Smooth muscle cell (in vitro differentiated cells): ENCODE measurements at regions not wholly inside any gene's neighbourhood (a gene's known extent, or its start where the extent isn't known, plus 50 kb on each side); places are given as distances from the start of the nearest gene placed in this dataset.

Experiments
- DNase-seq: peaks from one replicate; lab custom pipeline; 2025; ENCODE audit not compliant: unreplicated experiment; lab: John Stamatoyannopoulos, UW
- H2AFZ ChIP-seq: fragments of 200-600 bp; sonication (generic); 2 replicates; pipeline ENCODE4 v1.6.0; 2016; ENCODE audit warnings: antibody characterized with exemption, low read depth, mild to moderate bottlenecking
- H3F3A ChIP-seq: fragments of 200-600 bp; sonication (generic); 2 replicates; pipeline ENCODE4 v1.6.0; 2017; ENCODE audit warnings: antibody characterized with exemption, low read depth
- H3K27ac ChIP-seq: fragments of 200-600 bp; sonication (generic); 2 replicates; pipeline ENCODE4 v1.5.1; 2016; ENCODE audit warnings: low read depth, mild to moderate bottlenecking
- H3K27me3 ChIP-seq: fragments of 200-600 bp; sonication (generic); 2 replicates; pipeline ENCODE4 v1.6.1; 2016; ENCODE audit warnings: low read depth, mild to moderate bottlenecking
- H3K36me3 ChIP-seq: fragments of 200-600 bp; sonication (generic); 2 replicates; pipeline ENCODE4 v1.5.1; 2016; ENCODE audit warnings: low read depth
- H3K4me1 ChIP-seq: fragments of 200-600 bp; sonication (generic); 2 replicates; pipeline ENCODE4 v1.5.1; 2016; ENCODE audit warnings: low read depth
- H3K4me2 ChIP-seq: fragments of 200-600 bp; sonication (generic); 2 replicates; pipeline ENCODE4 v1.6.0; 2016; ENCODE audit warnings: mild to moderate bottlenecking
- H3K4me3 ChIP-seq: fragments of 200-600 bp; sonication (generic); 2 replicates; pipeline ENCODE4 v1.5.1; 2016; ENCODE audit warnings: mild to moderate bottlenecking
- H3K79me2 ChIP-seq: fragments of 200-600 bp; sonication (generic); 2 replicates; pipeline ENCODE4 v1.6.0; 2016; ENCODE audit warnings: low read depth, mild to moderate bottlenecking
- H3K9ac ChIP-seq: fragments of 200-600 bp; sonication (generic); 2 replicates; pipeline ENCODE4 v1.6.0; 2016; ENCODE audit warnings: low read depth
- H3K9me3 ChIP-seq: fragments of 200-600 bp; sonication (generic); replicated peaks from 2 replicates; pipeline ENCODE4 v1.5.1; 2016; ENCODE audit warnings: low read depth
- H4K20me1 ChIP-seq: fragments of 200-600 bp; sonication (generic); 2 replicates; pipeline ENCODE4 v1.6.0; 2016; ENCODE audit warnings: low read depth
- WGBS: methylation state at CpG from one replicate; pipeline ENCODE4 v1.1.7; 2016; ENCODE audit warnings: low lambda C conversion rate; 5-methylcytosine and 5-hydroxymethylcytosine counted together
- TF ChIP-seq, protein P1 (sequence below): fragments of 200-600 bp; sonication (generic); IDR thresholded peaks from 2 replicates; pipeline ENCODE4 v1.5.1; 2017; ENCODE audit warnings: borderline replicate concordance, mild to moderate bottlenecking, antibody characterized with exemption; ENCODE audit not compliant: insufficient read depth, poor library complexity, severe bottlenecking

DNA sequence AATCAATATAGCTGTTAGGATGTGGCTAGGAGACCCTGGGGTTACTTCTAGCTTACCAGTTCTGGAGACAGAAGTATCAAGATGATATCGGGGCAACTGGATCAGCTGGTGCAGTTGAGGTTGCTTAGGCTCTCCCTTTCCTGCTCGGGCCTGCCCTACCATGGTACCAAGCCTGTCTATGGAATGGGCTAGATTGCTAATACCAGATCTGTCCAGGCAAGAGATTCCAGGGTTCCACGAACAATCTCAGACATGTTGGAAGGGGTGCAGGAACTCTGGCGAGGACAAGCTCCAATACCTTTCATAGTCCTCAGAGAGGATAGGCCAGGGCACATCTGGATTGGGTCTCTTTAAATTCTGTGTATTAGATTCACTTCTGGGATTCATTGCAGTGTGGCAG, 53.8 kb downstream of the ADM start:
- Histone ChIP-seq H2AFZ (no peak overlapping the region), H3F3A (no peaks in the 10 kb centered on the region), H3K4me1 (no peaks in the 10 kb centered on the region), H3K9me3 (no peaks in the 10 kb centered on the region), H3K36me3 (no peaks in the 10 kb centered on the region), H3K27me3 (no peaks in the 10 kb centered on the region), H3K4me2 (no peak overlapping the region), H3K4me3 (no peak overlapping the region), H3K79me2 (no peaks in the 10 kb centered on the region), H4K20me1 (no peaks in the 10 kb centered on the region), H3K27ac (no peak overlapping the region), H3K9ac (no peak overlapping the region)
- no peak for DNase-seq
- TF ChIP-seq, protein P1, sequence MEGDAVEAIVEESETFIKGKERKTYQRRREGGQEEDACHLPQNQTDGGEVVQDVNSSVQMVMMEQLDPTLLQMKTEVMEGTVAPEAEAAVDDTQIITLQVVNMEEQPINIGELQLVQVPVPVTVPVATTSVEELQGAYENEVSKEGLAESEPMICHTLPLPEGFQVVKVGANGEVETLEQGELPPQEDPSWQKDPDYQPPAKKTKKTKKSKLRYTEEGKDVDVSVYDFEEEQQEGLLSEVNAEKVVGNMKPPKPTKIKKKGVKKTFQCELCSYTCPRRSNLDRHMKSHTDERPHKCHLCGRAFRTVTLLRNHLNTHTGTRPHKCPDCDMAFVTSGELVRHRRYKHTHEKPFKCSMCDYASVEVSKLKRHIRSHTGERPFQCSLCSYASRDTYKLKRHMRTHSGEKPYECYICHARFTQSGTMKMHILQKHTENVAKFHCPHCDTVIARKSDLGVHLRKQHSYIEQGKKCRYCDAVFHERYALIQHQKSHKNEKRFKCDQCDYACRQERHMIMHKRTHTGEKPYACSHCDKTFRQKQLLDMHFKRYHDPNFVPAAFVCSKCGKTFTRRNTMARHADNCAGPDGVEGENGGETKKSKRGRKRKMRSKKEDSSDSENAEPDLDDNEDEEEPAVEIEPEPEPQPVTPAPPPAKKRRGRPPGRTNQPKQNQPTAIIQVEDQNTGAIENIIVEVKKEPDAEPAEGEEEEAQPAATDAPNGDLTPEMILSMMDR, result no peak
- WGBS, result 98% methylated on average over 4 of the region's 4 CpGs

DNA sequence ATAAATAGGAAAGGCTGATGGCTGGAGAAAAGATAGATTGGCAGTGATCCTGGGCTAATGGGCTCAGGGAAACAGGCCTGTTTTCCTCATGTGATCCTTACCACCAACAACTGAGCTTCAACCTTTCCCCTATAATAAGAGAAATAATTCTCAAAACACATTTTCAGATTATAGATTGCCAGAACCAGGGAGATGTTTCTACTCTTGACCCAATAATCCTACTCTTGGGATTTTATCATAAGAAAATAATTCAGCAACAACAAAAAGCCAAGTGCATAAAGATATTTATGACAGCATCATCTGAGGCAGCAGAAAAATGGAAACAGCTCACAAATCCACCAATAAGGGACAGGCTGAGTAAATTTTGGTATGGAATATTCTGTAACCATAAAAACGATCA, 54.3 kb downstream of the ADM start:
- Histone ChIP-seq H3K4me3 (no peak overlapping the region), H3K79me2 (no peaks in the 10 kb centered on the region), H3F3A (no peaks in the 10 kb centered on the region), H3K36me3 (no peaks in the 10 kb centered on the region), H3K4me2 (no peak overlapping the region), H3K4me1 (no peaks in the 10 kb centered on the region), H3K9me3 (no peaks in the 10 kb centered on the region), H4K20me1 (no peaks in the 10 kb centered on the region), H3K27me3 (no peaks in the 10 kb centered on the region), H3K27ac (no peak overlapping the region), H3K9ac (no peak overlapping the region), H2AFZ (no peak overlapping the region)
- TF ChIP-seq, protein P1, result no peak
- no peak for DNase-seq
- 97% methylated on average over 1 of the region's 1 CpG for WGBS

DNA sequence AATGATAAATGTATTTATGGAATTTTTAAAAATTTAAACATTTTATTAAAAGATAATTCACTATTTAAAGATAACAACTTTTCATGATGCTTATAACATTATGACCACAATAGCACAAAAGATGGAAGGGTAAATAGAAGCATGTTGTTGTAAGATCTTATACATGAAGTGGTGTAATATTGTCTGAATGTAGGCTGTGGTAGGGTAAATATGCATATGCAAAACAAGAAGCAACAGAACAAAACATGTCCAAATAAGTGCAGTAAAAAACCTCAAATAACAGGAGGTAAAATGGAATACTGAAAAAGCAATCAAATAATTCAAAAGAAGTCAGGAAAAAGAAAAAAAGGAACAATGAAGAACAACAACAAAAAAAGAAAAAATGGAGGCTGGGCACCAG, 56.0 kb downstream of the ADM start:
- H3K9me3 ChIP-seq, result no peaks in the 10 kb centered on the region
- H3F3A ChIP-seq, result no peaks in the 10 kb centered on the region
- no peak overlapping the region for H3K9ac ChIP-seq
- TF ChIP-seq, protein P1, result no peak
- no peak overlapping the region for H3K27ac ChIP-seq
- no peak for DNase-seq
- no peak overlapping the region for H3K4me2 ChIP-seq
- no peaks in the 10 kb centered on the region for H4K20me1 ChIP-seq
- H3K4me1 ChIP-seq, result no peaks in the 10 kb centered on the region
- no peak overlapping the region for H2AFZ ChIP-seq
- H3K27me3 ChIP-seq, result no peaks in the 10 kb centered on the region
- no peaks in the 10 kb centered on the region for H3K36me3 ChIP-seq
- H3K4me3 ChIP-seq, result no peak overlapping the region
- no peaks in the 10 kb centered on the region for H3K79me2 ChIP-seq

DNA sequence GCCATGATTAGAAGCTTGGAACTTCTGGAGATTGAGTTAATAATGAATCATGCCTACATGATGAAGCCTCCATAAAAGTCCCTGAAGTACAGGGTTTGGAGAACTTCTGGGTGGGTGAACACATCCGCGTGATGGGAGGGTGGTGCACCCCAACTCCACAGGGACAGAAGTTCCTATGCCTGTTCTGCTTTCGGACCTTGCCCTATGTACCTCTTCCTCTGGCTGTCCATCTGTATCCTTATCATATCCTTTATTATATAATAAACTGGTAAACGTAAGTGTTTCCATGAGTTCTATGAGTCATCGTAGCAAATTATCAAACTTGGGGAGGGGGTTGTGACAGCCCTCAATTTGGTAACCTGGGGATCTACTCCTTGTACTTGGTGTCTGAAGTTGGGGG, 60.2 kb downstream of the ADM start:
- Histone ChIP-seq H3K4me2 (no peak overlapping the region), H3K27ac (no peak overlapping the region), H3K79me2 (no peaks in the 10 kb centered on the region), H4K20me1 (no peaks in the 10 kb centered on the region), H3K36me3 (no peaks in the 10 kb centered on the region), H3F3A (no peaks in the 10 kb centered on the region), H3K4me1 (no peaks in the 10 kb centered on the region), H2AFZ (no peak overlapping the region), H3K9ac (no peak overlapping the region), H3K9me3 (no peaks in the 10 kb centered on the region), H3K4me3 (no peak overlapping the region), H3K27me3 (no peaks in the 10 kb centered on the region)
- DNase-seq, result no peak
- WGBS, result 89% methylated on average over 5 of the region's 5 CpGs
- TF ChIP-seq, protein P1, result no peak
